ENCODE measurements at regions not wholly inside any gene's neighbourhood (a gene's known extent, or its start where the extent isn't known, plus 50 kb on each side); places are given as distances from the start of the nearest gene placed in this dataset.

GRCh38 chr7:47719675-47720074, 137.8 kb upstream of the TNS3 start:
- Histone ChIP-seq H3K4me1 (peaks cover 18% of the 10 kb centered on the region), H3K4me3 (no peak overlapping the region), H3K9me3 (replicated peaks) (no peaks in the 10 kb centered on the region), H3K36me3 (no peaks in the 10 kb centered on the region), H3K27ac (replicated peaks) (no peak overlapping the region), H3K27me3 (ENCODE audit: low read depth) (no peaks in the 10 kb centered on the region)
- intact Hi-C loops (cut with micrococcal nuclease): no loop called here
- TF ChIP-seq, protein P1, sequence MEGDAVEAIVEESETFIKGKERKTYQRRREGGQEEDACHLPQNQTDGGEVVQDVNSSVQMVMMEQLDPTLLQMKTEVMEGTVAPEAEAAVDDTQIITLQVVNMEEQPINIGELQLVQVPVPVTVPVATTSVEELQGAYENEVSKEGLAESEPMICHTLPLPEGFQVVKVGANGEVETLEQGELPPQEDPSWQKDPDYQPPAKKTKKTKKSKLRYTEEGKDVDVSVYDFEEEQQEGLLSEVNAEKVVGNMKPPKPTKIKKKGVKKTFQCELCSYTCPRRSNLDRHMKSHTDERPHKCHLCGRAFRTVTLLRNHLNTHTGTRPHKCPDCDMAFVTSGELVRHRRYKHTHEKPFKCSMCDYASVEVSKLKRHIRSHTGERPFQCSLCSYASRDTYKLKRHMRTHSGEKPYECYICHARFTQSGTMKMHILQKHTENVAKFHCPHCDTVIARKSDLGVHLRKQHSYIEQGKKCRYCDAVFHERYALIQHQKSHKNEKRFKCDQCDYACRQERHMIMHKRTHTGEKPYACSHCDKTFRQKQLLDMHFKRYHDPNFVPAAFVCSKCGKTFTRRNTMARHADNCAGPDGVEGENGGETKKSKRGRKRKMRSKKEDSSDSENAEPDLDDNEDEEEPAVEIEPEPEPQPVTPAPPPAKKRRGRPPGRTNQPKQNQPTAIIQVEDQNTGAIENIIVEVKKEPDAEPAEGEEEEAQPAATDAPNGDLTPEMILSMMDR (IDR thresholded peaks at IDR 0.05; ENCODE audit: borderline replicate concordance): no peak
- DNase-seq: no peak

DNA sequence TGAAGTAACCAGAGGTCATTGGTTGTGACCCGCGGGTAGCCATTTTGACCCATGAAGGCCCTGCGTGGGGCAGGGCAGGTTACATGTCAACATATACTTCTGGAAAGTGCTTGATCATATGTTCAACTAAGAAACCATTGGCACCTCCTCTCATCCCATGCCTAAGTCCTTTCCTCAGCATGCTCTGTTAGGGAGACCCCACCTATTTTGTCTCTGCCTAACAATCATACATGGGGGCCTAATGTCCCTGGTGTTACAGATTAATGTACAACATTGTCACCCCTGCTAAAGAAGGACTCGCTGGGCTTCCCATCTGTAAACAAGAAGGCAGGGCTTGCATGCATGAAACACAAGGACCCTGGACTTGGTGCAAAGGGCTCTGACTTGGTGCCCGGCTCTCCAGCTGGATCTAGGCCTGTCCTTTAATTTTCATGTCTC, 133.7 kb upstream of the TNS3 start:
- no peaks in the 10 kb centered on the region for H3K36me3 ChIP-seq
- H3K4me3 ChIP-seq: no peak overlapping the region
- H3K4me1 ChIP-seq: peaks cover 14% of the 10 kb centered on the region
- TF ChIP-seq, protein P1 (IDR thresholded peaks at IDR 0.05; ENCODE audit: borderline replicate concordance): no peak
- H3K27me3 ChIP-seq (ENCODE audit: low read depth): no peaks in the 10 kb centered on the region
- no peak for DNase-seq
- no peaks in the 10 kb centered on the region for H3K9me3 ChIP-seq (replicated peaks)
- intact Hi-C loops (cut with micrococcal nuclease): no loop called here
- H3K27ac ChIP-seq (replicated peaks): no peak overlapping the region

DNA sequence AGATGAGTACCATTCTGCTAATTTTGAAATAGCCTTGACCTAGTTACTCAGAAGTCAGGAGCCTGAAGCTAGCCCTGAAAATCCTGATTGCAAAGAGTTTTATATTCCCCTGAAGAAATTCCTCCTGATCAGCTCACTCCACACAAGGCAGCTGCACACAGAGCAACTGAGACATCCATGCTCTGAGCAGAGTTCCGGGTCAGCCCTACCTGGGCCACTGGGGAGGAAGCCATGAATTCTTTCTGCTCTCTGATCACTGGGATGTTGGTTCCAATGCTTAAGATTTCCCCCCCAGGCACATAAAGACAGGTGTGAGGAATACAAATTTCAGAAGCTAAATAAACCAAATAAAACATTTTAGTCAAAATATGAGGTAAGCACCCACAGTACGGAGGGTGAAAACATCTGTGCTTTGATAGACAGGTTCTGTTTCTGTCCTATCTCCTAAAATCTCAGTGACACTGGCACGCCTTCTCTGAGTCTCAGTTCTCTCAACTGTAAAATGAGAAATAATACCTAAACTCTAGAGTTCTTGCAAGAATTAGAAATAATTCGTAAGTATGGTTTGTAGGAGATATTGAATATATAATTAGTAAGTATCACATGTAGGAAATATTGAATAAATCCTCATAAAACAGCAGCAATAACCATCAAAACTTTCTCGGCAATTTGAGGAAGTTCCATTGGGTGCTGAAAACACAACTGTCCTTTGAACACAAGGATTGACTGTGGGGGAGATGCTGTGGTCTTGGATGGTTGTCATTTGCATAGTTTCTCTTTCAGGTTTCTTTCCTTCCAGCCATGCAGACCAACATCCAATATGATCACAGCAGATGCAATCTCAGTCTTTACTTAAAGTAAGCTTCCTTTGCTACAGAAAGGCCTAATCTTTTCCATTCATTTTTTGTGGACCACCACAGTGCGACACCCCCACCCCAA, 133.0 kb upstream of the TNS3 start:
- intact Hi-C loops (cut with micrococcal nuclease): no loop called here

GRCh38 chr7:47713595-47713994, 131.7 kb upstream of the TNS3 start:
- TF ChIP-seq, protein P1 (IDR thresholded peaks at IDR 0.05; ENCODE audit: borderline replicate concordance): no peak
- Histone ChIP-seq H3K36me3 (no peaks in the 10 kb centered on the region), H3K4me3 (no peak overlapping the region), H3K4me1 (peaks cover 5% of the 10 kb centered on the region), H3K27me3 (ENCODE audit: low read depth) (no peaks in the 10 kb centered on the region), H3K27ac (replicated peaks) (no peak overlapping the region), H3K9me3 (replicated peaks) (no peaks in the 10 kb centered on the region)
- intact Hi-C loops (cut with micrococcal nuclease): no loop called here
- no peak for DNase-seq

More for the DNA sequence above, 133.0 kb upstream of the TNS3 start:
- H3K9me3 ChIP-seq (replicated peaks): no peaks in the 10 kb centered on the region
- TF ChIP-seq, protein P1 (IDR thresholded peaks at IDR 0.05; ENCODE audit: borderline replicate concordance): no peak
- no peaks in the 10 kb centered on the region for H3K36me3 ChIP-seq
- no peak overlapping the region for H3K4me3 ChIP-seq
- no peak overlapping the region for H3K27ac ChIP-seq (replicated peaks)
- no peak for DNase-seq
- peaks cover 12% of the 10 kb centered on the region for H3K4me1 ChIP-seq
- H3K27me3 ChIP-seq (ENCODE audit: low read depth): no peaks in the 10 kb centered on the region

- TF ChIP-seq, protein P1 (IDR thresholded peaks at IDR 0.05; ENCODE audit: borderline replicate concordance): no peak
Observed at GRCh38 chr7:47712416-47712815, 130.5 kb upstream of the TNS3 start.

More at GRCh38 chr7:47712416-47712815, 130.5 kb upstream of the TNS3 start:
- Histone ChIP-seq H3K4me3 (no peak overlapping the region), H3K27ac (replicated peaks) (no peak overlapping the region), H3K9me3 (replicated peaks) (no peaks in the 10 kb centered on the region), H3K4me1 (peaks cover 5% of the 10 kb centered on the region), H3K27me3 (ENCODE audit: low read depth) (no peaks in the 10 kb centered on the region), H3K36me3 (no peaks in the 10 kb centered on the region)
- no peak for DNase-seq
- intact Hi-C loops (cut with micrococcal nuclease): no loop called here

Data from left ventricle myocardium inferior (tissue), 1 donor.